HG03520 (cell line): ENCODE measurements at regions not wholly inside any gene's neighbourhood (a gene's known extent, or its start where the extent isn't known, plus 50 kb on each side); places are given as distances from the start of the nearest gene placed in this dataset.

ENCODE experiments used
- ATAC-seq: cut with Tn5 transposase; IDR thresholded peaks from one replicate; pipeline ENCODE4 v1.9.1; 2021; ENCODE audit warnings: mild to moderate bottlenecking, moderate library complexity; ENCODE audit not compliant: unreplicated experiment

GRCh38 chr9:31065691-31066090, 1318.8 kb upstream of the ACO1 start:
- ATAC-seq: no peak

GRCh38 chr9:31067418-31067817, 1317.0 kb upstream of the ACO1 start:
- no peak for ATAC-seq

- no peak for ATAC-seq
Observed at GRCh38 chr9:31071606-31072286, 1312.7 kb upstream of the ACO1 start.

- ATAC-seq: peak; percentile 50
Observed at GRCh38 chr9:31078175-31078574, 1306.3 kb upstream of the ACO1 start.

GRCh38 chr9:31084350-31084749, 1300.1 kb upstream of the ACO1 start:
- ATAC-seq: no peak

GRCh38 chr9:31089549-31090221, 1294.8 kb upstream of the ACO1 start:
- ATAC-seq: no peak

- ATAC-seq: no peak
Observed at GRCh38 chr9:31100311-31100710, 1284.1 kb upstream of the ACO1 start.

GRCh38 chr9:31103836-31104235, 1280.6 kb upstream of the ACO1 start:
- ATAC-seq: no peak

GRCh38 chr9:31104249-31104648, 1280.2 kb upstream of the ACO1 start:
- ATAC-seq: no peak

- no peak for ATAC-seq
Observed at GRCh38 chr9:31112491-31112890, 1272.0 kb upstream of the ACO1 start.

- ATAC-seq: no peak
Observed at GRCh38 chr9:31114346-31114745, 1270.1 kb upstream of the ACO1 start.

GRCh38 chr9:31119890-31120454, 1264.5 kb upstream of the ACO1 start:
- peak; percentile 88 for ATAC-seq

- no peak for ATAC-seq
Observed at GRCh38 chr9:31124389-31124788, 1260.1 kb upstream of the ACO1 start.

GRCh38 chr9:31135567-31135966, 1248.9 kb upstream of the ACO1 start:
- ATAC-seq: no peak

GRCh38 chr9:31136524-31136923, 1247.9 kb upstream of the ACO1 start:
- no peak for ATAC-seq

GRCh38 chr9:31137176-31138160, 1247.0 kb upstream of the ACO1 start:
- no peak for ATAC-seq

- ATAC-seq: peak; percentile 46
Observed at GRCh38 chr9:31140316-31140715, 1244.1 kb upstream of the ACO1 start.

GRCh38 chr9:31142456-31142855, 1242.0 kb upstream of the ACO1 start:
- no peak for ATAC-seq

GRCh38 chr9:31144614-31145013, 1239.8 kb upstream of the ACO1 start:
- ATAC-seq: no peak

- ATAC-seq: peak; percentile 87
Observed at GRCh38 chr9:31146485-31147166, 1237.8 kb upstream of the ACO1 start.
